Neural crest cell (in vitro differentiated cells): ENCODE measurements at regions not wholly inside any gene's neighbourhood (a gene's known extent, or its start where the extent isn't known, plus 50 kb on each side); places are given as distances from the start of the nearest gene placed in this dataset.

Experiments
- DNase-seq: peaks from one replicate; pipeline ENCODE4 v3.0.0; 2021; ENCODE audit warnings: low read depth, mixed read lengths, low spot score
- H3K27ac Mint-ChIP-seq: one replicate; pipeline ENCODE4 v1.8.0; 2021; ENCODE audit warnings: mild to moderate bottlenecking, mixed read lengths; ENCODE audit not compliant: unreplicated experiment
- H3K27me3 Mint-ChIP-seq: 2 replicates; pipeline ENCODE4 v1.8.0; 2021; ENCODE audit warnings: low read depth, mild to moderate bottlenecking, mixed read lengths
- H3K36me3 Mint-ChIP-seq: 2 replicates; pipeline ENCODE4 v1.8.0; 2021; ENCODE audit warnings: low read depth, mild to moderate bottlenecking, mixed read lengths
- H3K4me1 Mint-ChIP-seq: 2 replicates; pipeline ENCODE4 v1.8.0; 2021; ENCODE audit warnings: mixed read lengths
- H3K4me3 Mint-ChIP-seq: one replicate; pipeline ENCODE4 v1.8.0; 2021; ENCODE audit warnings: mild to moderate bottlenecking, mixed read lengths
- H3K9me3 Mint-ChIP-seq: 2 replicates; pipeline ENCODE4 v1.8.0; 2021; ENCODE audit warnings: mixed read lengths
- TF ChIP-seq, protein P1 (sequence below): fragments of 200-600 bp; sonication (generic); conservative IDR thresholded peaks from 2 replicates; pipeline ENCODE4 v1.5.0; 2021; ENCODE audit warnings: antibody characterized with exemption, mild to moderate bottlenecking

- H3K27me3 Mint-ChIP-seq, result no peaks in the 10 kb centered on the region
- no peak for DNase-seq
- H3K4me3 Mint-ChIP-seq, result no peak overlapping the region
- peaks cover 23% of the 10 kb centered on the region for H3K4me1 Mint-ChIP-seq
- H3K9me3 Mint-ChIP-seq, result no peaks in the 10 kb centered on the region
- no peaks in the 10 kb centered on the region for H3K36me3 Mint-ChIP-seq
- no peak overlapping the region for H3K27ac Mint-ChIP-seq
- TF ChIP-seq, protein P1, sequence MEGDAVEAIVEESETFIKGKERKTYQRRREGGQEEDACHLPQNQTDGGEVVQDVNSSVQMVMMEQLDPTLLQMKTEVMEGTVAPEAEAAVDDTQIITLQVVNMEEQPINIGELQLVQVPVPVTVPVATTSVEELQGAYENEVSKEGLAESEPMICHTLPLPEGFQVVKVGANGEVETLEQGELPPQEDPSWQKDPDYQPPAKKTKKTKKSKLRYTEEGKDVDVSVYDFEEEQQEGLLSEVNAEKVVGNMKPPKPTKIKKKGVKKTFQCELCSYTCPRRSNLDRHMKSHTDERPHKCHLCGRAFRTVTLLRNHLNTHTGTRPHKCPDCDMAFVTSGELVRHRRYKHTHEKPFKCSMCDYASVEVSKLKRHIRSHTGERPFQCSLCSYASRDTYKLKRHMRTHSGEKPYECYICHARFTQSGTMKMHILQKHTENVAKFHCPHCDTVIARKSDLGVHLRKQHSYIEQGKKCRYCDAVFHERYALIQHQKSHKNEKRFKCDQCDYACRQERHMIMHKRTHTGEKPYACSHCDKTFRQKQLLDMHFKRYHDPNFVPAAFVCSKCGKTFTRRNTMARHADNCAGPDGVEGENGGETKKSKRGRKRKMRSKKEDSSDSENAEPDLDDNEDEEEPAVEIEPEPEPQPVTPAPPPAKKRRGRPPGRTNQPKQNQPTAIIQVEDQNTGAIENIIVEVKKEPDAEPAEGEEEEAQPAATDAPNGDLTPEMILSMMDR, result no peak
Measured at GRCh38 chr2:159855557-159856061, 57.6 kb upstream of the CD302 start.

GRCh38 chr2:159855143-159855542, 57.1 kb upstream of the CD302 start:
- no peaks in the 10 kb centered on the region for H3K9me3 Mint-ChIP-seq
- H3K36me3 Mint-ChIP-seq, result no peaks in the 10 kb centered on the region
- no peak for DNase-seq
- no peak overlapping the region for H3K4me3 Mint-ChIP-seq
- H3K27me3 Mint-ChIP-seq, result no peaks in the 10 kb centered on the region
- H3K27ac Mint-ChIP-seq, result no peak overlapping the region
- TF ChIP-seq, protein P1, result no peak
- H3K4me1 Mint-ChIP-seq, result peaks cover 23% of the 10 kb centered on the region

DNA sequence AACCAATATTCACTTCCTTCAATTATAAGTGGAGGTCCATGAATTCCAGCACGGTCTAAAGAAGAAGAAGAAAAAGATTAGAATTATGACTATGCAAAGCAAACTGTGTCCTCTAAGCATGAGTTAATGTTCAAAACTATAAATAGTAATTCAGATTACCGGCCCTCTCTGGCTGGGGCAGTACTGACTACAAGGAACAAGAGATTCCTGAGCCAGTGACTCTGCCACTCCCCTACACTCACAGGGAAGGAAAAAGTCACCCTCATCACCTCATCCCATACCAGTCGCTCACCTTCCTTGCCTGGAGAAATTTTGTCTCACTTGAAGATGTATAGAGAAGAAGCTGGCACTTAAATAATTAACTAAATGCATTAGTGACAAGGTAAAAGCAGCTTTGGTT, 56.5 kb upstream of the CD302 start:
- Mint-ChIP-seq H3K4me3 (no peak overlapping the region), H3K27ac (no peak overlapping the region), H3K36me3 (no peaks in the 10 kb centered on the region), H3K27me3 (no peaks in the 10 kb centered on the region), H3K4me1 (peaks cover 23% of the 10 kb centered on the region), H3K9me3 (no peaks in the 10 kb centered on the region)
- DNase-seq, result no peak
- TF ChIP-seq, protein P1, result no peak

- H3K27ac Mint-ChIP-seq, result no peak overlapping the region
- peaks cover 23% of the 10 kb centered on the region for H3K4me1 Mint-ChIP-seq
- no peaks in the 10 kb centered on the region for H3K27me3 Mint-ChIP-seq
- no peaks in the 10 kb centered on the region for H3K9me3 Mint-ChIP-seq
- no peak for DNase-seq
- no peaks in the 10 kb centered on the region for H3K36me3 Mint-ChIP-seq
- TF ChIP-seq, protein P1, result no peak
- no peak overlapping the region for H3K4me3 Mint-ChIP-seq
Measured at GRCh38 chr2:159853101-159853500, 55.1 kb upstream of the CD302 start.

DNA sequence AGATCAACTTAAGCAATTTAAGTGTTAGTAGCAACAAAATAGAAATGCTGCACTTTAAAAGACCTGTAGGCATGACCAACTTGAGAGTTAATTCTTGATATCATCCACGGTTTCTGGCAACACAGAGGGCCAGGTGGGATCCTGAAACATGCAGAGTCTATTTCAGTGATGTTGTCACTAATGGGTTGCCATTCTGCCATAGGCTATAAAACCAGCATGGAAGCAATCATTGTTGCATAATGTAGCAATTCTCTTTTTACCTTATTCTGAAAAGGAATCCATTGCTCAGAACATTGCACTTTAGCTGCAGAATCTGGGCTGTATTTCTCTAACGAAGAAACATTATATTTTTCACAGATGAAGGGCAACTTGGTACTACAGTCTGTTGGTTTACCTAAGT, 53.9 kb upstream of the CD302 start:
- no peak overlapping the region for H3K27ac Mint-ChIP-seq
- H3K4me1 Mint-ChIP-seq, result peaks cover 23% of the 10 kb centered on the region
- DNase-seq, result no peak
- H3K4me3 Mint-ChIP-seq, result no peak overlapping the region
- no peaks in the 10 kb centered on the region for H3K9me3 Mint-ChIP-seq
- H3K27me3 Mint-ChIP-seq, result no peaks in the 10 kb centered on the region
- H3K36me3 Mint-ChIP-seq, result no peaks in the 10 kb centered on the region
- TF ChIP-seq, protein P1, result no peak

- H3K4me1 Mint-ChIP-seq, result peaks cover 13% of the 10 kb centered on the region
- H3K4me3 Mint-ChIP-seq, result no peak overlapping the region
- no peaks in the 10 kb centered on the region for H3K9me3 Mint-ChIP-seq
- H3K36me3 Mint-ChIP-seq, result no peaks in the 10 kb centered on the region
- H3K27ac Mint-ChIP-seq, result no peak overlapping the region
- DNase-seq, result no peak
- no peaks in the 10 kb centered on the region for H3K27me3 Mint-ChIP-seq
- TF ChIP-seq, protein P1, result no peak
Measured at GRCh38 chr2:159850789-159851188, 52.8 kb upstream of the CD302 start.
